MM.1S (cell line): ENCODE measurements at regions not wholly inside any gene's neighbourhood (a gene's known extent, or its start where the extent isn't known, plus 50 kb on each side); places are given as distances from the start of the nearest gene placed in this dataset.

ENCODE experiments used
- DNase-seq: peaks from one replicate; pipeline ENCODE4 v3.0.0-alpha.2; 2015
- H2AFZ ChIP-seq: fragments of 300-600 bp; sonication (generic); 2 replicates; pipeline ENCODE4 v1.6.0; 2016; ENCODE audit warnings: antibody characterized with exemption, low read length
- H3F3A ChIP-seq: fragments of 300-600 bp; sonication (generic); 2 replicates; pipeline ENCODE4 v1.6.1; 2016; ENCODE audit warnings: mild to moderate bottlenecking, antibody characterized with exemption, low read length, moderate library complexity, mixed read lengths; ENCODE audit not compliant: insufficient read depth
- H3K27ac ChIP-seq: fragments of 300-600 bp; sonication (generic); 2 replicates; pipeline ENCODE4 v1.5.1; 2016; ENCODE audit warnings: mild to moderate bottlenecking, low read length
- H3K27me3 ChIP-seq: fragments of 300-600 bp; sonication (generic); replicated peaks from 2 replicates; pipeline ENCODE4 v1.6.0; 2016; ENCODE audit warnings: low read length; ENCODE audit not compliant: insufficient read depth
- H3K36me3 ChIP-seq: fragments of 300-600 bp; sonication (generic); replicated peaks from 2 replicates; pipeline ENCODE4 v1.6.1; 2016; ENCODE audit warnings: mild to moderate bottlenecking, low read length, mixed read lengths; ENCODE audit not compliant: insufficient read depth
- H3K4me1 ChIP-seq: fragments of 300-600 bp; sonication (generic); 2 replicates; pipeline ENCODE4 v1.6.1; 2016; ENCODE audit warnings: low read length, mixed read lengths
- H3K4me2 ChIP-seq: fragments of 300-600 bp; sonication (generic); 2 replicates; pipeline ENCODE4 v1.6.0; 2016; ENCODE audit warnings: low read depth, low read length
- H3K4me3 ChIP-seq: fragments of 300-600 bp; sonication (generic); 2 replicates; pipeline ENCODE4 v1.5.1; 2016; ENCODE audit warnings: low read length, mixed read lengths
- H3K79me2 ChIP-seq: fragments of 300-600 bp; sonication (generic); 2 replicates; pipeline ENCODE4 v1.6.1; 2016; ENCODE audit warnings: mixed run types, low read length, mixed read lengths
- H3K9ac ChIP-seq: fragments of 300-600 bp; sonication (generic); 2 replicates; pipeline ENCODE4 v1.6.1; 2016; ENCODE audit warnings: low read length, mixed read lengths
- H3K9me2 ChIP-seq: fragments of 300-600 bp; sonication (generic); replicated peaks from 2 replicates; pipeline ENCODE4 v1.6.1; 2016; ENCODE audit warnings: mild to moderate bottlenecking, low read length, mixed read lengths; ENCODE audit not compliant: insufficient read depth
- H3K9me3 ChIP-seq: fragments of 300-600 bp; sonication (generic); replicated peaks from 2 replicates; pipeline ENCODE4 v1.6.1; 2016; ENCODE audit warnings: mild to moderate bottlenecking, low read length, mixed read lengths; ENCODE audit not compliant: insufficient read depth
- H4K20me1 ChIP-seq: fragments of 300-600 bp; sonication (generic); 2 replicates; pipeline ENCODE4 v1.6.1; 2016; ENCODE audit warnings: mild to moderate bottlenecking, low read length, moderate library complexity, mixed read lengths; ENCODE audit not compliant: insufficient read depth
- CTCF ChIP-seq: fragments of 300-600 bp; sonication (generic); IDR thresholded peaks from 2 replicates; pipeline ENCODE4 v1.5.1; 2016; ENCODE audit warnings: antibody characterized with exemption, low read length, mixed read lengths
- EZH2 ChIP-seq: fragments of 300-600 bp; sonication (generic); optimal IDR thresholded peaks from 2 replicates; pipeline ENCODE3; 2017; ENCODE audit warnings: low read depth, mild to moderate bottlenecking, antibody characterized with exemption, low read length, mixed read lengths
- EZH2phosphoT487 ChIP-seq: fragments of 300-600 bp; sonication (generic); IDR thresholded peaks from 2 replicates; pipeline ENCODE4 v1.6.1; 2018; ENCODE audit warnings: antibody characterized with exemption, low read length

GRCh38 chr14:42736408-42736807 is 1129.7 kb downstream of the LRFN5 start:
- H3K9me3 ChIP-seq, result no peaks in the 10 kb centered on the region
- H3K4me1 ChIP-seq, result peaks cover 1% of the 10 kb centered on the region; the same call in 1 of the 2 replicates
- H3K27ac ChIP-seq, result no peak overlapping the region
- no peak for TF ChIP-seq CTCF
- no peak for TF ChIP-seq EZH2
- no peak for TF ChIP-seq EZH2phosphoT487
- no peak overlapping the region for H3K4me2 ChIP-seq
- no peaks in the 10 kb centered on the region for H3K79me2 ChIP-seq
- H3K9me2 ChIP-seq, result no peaks in the 10 kb centered on the region
- no peaks in the 10 kb centered on the region for H3K27me3 ChIP-seq
- no peak overlapping the region for H2AFZ ChIP-seq
- no peaks in the 10 kb centered on the region for H3F3A ChIP-seq
- H3K9ac ChIP-seq, result no peak overlapping the region
- H3K4me3 ChIP-seq, result no peak overlapping the region
- H3K36me3 ChIP-seq, result no peaks in the 10 kb centered on the region
- DNase-seq, result no peak
- H4K20me1 ChIP-seq, result no peaks in the 10 kb centered on the region

GRCh38 chr14:42734041-42734440 is 1127.4 kb downstream of the LRFN5 start:
- H3K79me2 ChIP-seq, result no peaks in the 10 kb centered on the region
- no peak overlapping the region for H3K4me2 ChIP-seq
- H3K4me1 ChIP-seq, result no peaks in the 10 kb centered on the region
- no peak overlapping the region for H3K4me3 ChIP-seq
- no peak for DNase-seq
- no peak overlapping the region for H3K9ac ChIP-seq
- TF ChIP-seq EZH2, result no peak
- no peak for TF ChIP-seq EZH2phosphoT487
- TF ChIP-seq CTCF, result no peak
- no peaks in the 10 kb centered on the region for H3F3A ChIP-seq
- H3K9me2 ChIP-seq, result no peaks in the 10 kb centered on the region
- no peaks in the 10 kb centered on the region for H3K36me3 ChIP-seq
- no peaks in the 10 kb centered on the region for H3K27me3 ChIP-seq
- H4K20me1 ChIP-seq, result no peaks in the 10 kb centered on the region
- H3K27ac ChIP-seq, result no peak overlapping the region
- no peak overlapping the region for H2AFZ ChIP-seq
- no peaks in the 10 kb centered on the region for H3K9me3 ChIP-seq

GRCh38 chr14:42732005-42732404 is 1125.3 kb downstream of the LRFN5 start:
- no peak overlapping the region for H3K4me2 ChIP-seq
- H3K9ac ChIP-seq, result no peak overlapping the region
- TF ChIP-seq EZH2 (no peak), EZH2phosphoT487 (no peak), CTCF (no peak)
- H3K36me3 ChIP-seq, result no peaks in the 10 kb centered on the region
- H3K4me3 ChIP-seq, result no peak overlapping the region
- H3K27ac ChIP-seq, result no peak overlapping the region
- no peaks in the 10 kb centered on the region for H3K9me3 ChIP-seq
- no peak for DNase-seq
- no peak overlapping the region for H2AFZ ChIP-seq
- no peaks in the 10 kb centered on the region for H3K9me2 ChIP-seq
- H3K79me2 ChIP-seq, result no peaks in the 10 kb centered on the region
- H3F3A ChIP-seq, result no peaks in the 10 kb centered on the region
- H3K27me3 ChIP-seq, result no peaks in the 10 kb centered on the region
- H3K4me1 ChIP-seq, result no peaks in the 10 kb centered on the region
- H4K20me1 ChIP-seq, result no peaks in the 10 kb centered on the region

DNA sequence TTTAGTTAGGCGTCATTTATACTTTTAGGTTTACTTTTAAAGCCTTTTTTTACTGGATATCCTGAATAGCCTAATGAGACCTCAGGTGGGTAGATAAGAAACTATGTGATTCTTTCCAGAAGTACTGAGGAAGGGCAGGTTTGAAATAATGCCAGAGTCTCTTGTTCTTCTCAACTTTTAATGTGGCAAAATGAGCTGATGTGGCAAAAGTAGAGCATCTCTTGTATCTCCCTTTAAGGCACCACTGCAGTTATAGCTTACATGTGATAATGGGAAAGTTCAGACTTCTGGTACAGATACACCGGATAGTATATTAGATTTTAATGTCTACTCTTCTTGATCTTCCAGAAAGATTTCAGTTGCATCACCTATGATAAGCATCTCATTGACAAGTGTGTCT is 1124.8 kb downstream of the LRFN5 start:
- no peaks in the 10 kb centered on the region for H3K9me3 ChIP-seq
- no peaks in the 10 kb centered on the region for H3K9me2 ChIP-seq
- H3K79me2 ChIP-seq, result no peaks in the 10 kb centered on the region
- no peaks in the 10 kb centered on the region for H3F3A ChIP-seq
- H3K4me2 ChIP-seq, result no peak overlapping the region
- no peak for TF ChIP-seq CTCF
- TF ChIP-seq EZH2, result no peak
- no peak for TF ChIP-seq EZH2phosphoT487
- no peaks in the 10 kb centered on the region for H3K4me1 ChIP-seq
- no peaks in the 10 kb centered on the region for H3K27me3 ChIP-seq
- no peaks in the 10 kb centered on the region for H3K36me3 ChIP-seq
- no peak overlapping the region for H2AFZ ChIP-seq
- H4K20me1 ChIP-seq, result no peaks in the 10 kb centered on the region
- no peak overlapping the region for H3K4me3 ChIP-seq
- no peak overlapping the region for H3K9ac ChIP-seq
- H3K27ac ChIP-seq, result no peak overlapping the region
- DNase-seq, result no peak
